B cell (primary cell): ENCODE measurements at regions not wholly inside any gene's neighbourhood (a gene's known extent, or its start where the extent isn't known, plus 50 kb on each side); places are given as distances from the start of the nearest gene placed in this dataset. TPM values are rescaled to one million over a fixed set of nuclear protein-coding genes. Genes with fewer than 3 reads are reported as not detected.
"Not testable (repeated sequence)": the region's sequence is repeated elsewhere in the genome, so short reads cannot be mapped to it uniquely, and the experiment has no call there.

Experiments used
- ATAC-seq: fragments of 200-7000 bp; cut with Tn5 transposase; one replicate; pipeline ENCODE4 v1.10.0; 2021; ENCODE audit warnings: low read depth, mild to moderate bottlenecking, moderate number of reproducible peaks, moderate library complexity
- CTCF ChIA-PET: fragments of 350-600 bp; sonication (Branson Sonifier 250); formaldehyde crosslinking; loops from one replicate; lab custom pipeline; 2021; ENCODE audit warnings: antibody characterized with exemption, inconsistent platforms; lab: Charles Lee
- POLR2A ChIA-PET: fragments of 350-600 bp; sonication (Branson Sonifier 250); formaldehyde crosslinking; loops from one replicate; lab custom pipeline; 2021; ENCODE audit warnings: antibody characterized with exemption; lab: Charles Lee
- DNase-seq: peaks from one replicate; pipeline ENCODE4 v3.0.0; 2013
- H2AFZ ChIP-seq: 2 replicates; pipeline ENCODE4 v1.6.1; 2012; ENCODE audit warnings: mild to moderate bottlenecking, low read depth, low read length; ENCODE audit not compliant: insufficient read depth, poor library complexity, severe bottlenecking
- H3K27ac ChIP-seq, 2 donors: 1 replicate in 1 of 2; 2 replicates in 1 of 2; pipeline ENCODE4 v1.5.1; 2012 to 2013; ENCODE audit warnings: low read length in 2 of 2, mild to moderate bottlenecking in 2 of 2, moderate library complexity in 1 of 2
- H3K27me3 ChIP-seq, 4 experiments: fragments of 200-600 bp in 1 of 4; sonication (generic) in 1 of 4; replicated peaks in 1 of 4; 1 replicate in 2 of 4; 2 replicates in 2 of 4; pipeline versions ENCODE4 v1.6.1 to v1.7.0; 2013 to 2016; ENCODE audit warnings: low read length in 3 of 4, mild to moderate bottlenecking in 2 of 4, mixed read lengths in 1 of 4, moderate library complexity in 1 of 4; ENCODE audit not compliant: insufficient read depth in 4 of 4, control insufficient read depth in 3 of 4; ENCODE audit errors: control extremely low read depth in 1 of 4
- H3K36me3 ChIP-seq, 2 experiments: replicated peaks in 1 of 2; 1 replicate in 1 of 2; 2 replicates in 1 of 2; pipeline versions ENCODE4 v1.6.1 to v1.7.1; 2013; ENCODE audit warnings: low read length in 1 of 2; ENCODE audit not compliant: insufficient read depth in 2 of 2, control insufficient read depth in 1 of 2; ENCODE audit errors: control extremely low read depth in 1 of 2, extremely low read depth in 1 of 2
- H3K4me1 ChIP-seq, 2 donors: fragments of 200-600 bp in 1 of 2; sonication (generic) in 1 of 2; 1 replicate in 1 of 2; 2 replicates in 1 of 2; pipeline versions ENCODE4 v1.5.1 to v1.6.1; 2013 to 2017; ENCODE audit warnings: low read length in 2 of 2; ENCODE audit not compliant: control insufficient read depth in 2 of 2, insufficient read depth in 2 of 2
- H3K4me2 ChIP-seq: replicated peaks from 2 replicates; pipeline ENCODE3; 2012; ENCODE audit warnings: mild to moderate bottlenecking, low read depth, low read length; ENCODE audit not compliant: poor library complexity, severe bottlenecking
- H3K4me3 ChIP-seq, 5 experiments: fragments of 200-600 bp in 1 of 5; sonication (generic) in 1 of 5; 1 replicate in 3 of 5; 2 replicates in 2 of 5; pipeline versions ENCODE4 v1.5.1 to v1.7.0; 2011 to 2016; ENCODE audit warnings: low read length in 4 of 5, mild to moderate bottlenecking in 4 of 5, low read depth in 2 of 5, control low read depth in 1 of 5, moderate library complexity in 1 of 5; ENCODE audit not compliant: insufficient read depth in 1 of 5; ENCODE audit errors: control extremely low read depth in 1 of 5, extremely low read depth in 1 of 5
- H3K79me2 ChIP-seq: fragments of 200-600 bp; sonication (generic); one replicate; pipeline ENCODE4 v1.6.0; 2016; ENCODE audit warnings: low read length; ENCODE audit not compliant: control insufficient read depth, insufficient read depth
- H3K9ac ChIP-seq: fragments of 200-600 bp; sonication (generic); 2 replicates; pipeline ENCODE4 v1.6.1; 2017; ENCODE audit warnings: mild to moderate bottlenecking, low read length, moderate library complexity
- H3K9me3 ChIP-seq, 3 donors: one replicate each; pipeline versions ENCODE4 v1.6.1 to v1.7.1; 2013; ENCODE audit warnings: low read length in 2 of 3; ENCODE audit not compliant: control insufficient read depth in 2 of 3, insufficient read depth in 1 of 3; ENCODE audit errors: control extremely low read depth in 1 of 3
- H4K20me1 ChIP-seq: 2 replicates; pipeline ENCODE4 v1.6.0; 2012; ENCODE audit warnings: mild to moderate bottlenecking, low read length; ENCODE audit not compliant: insufficient read depth, control insufficient read depth, poor library complexity, severe bottlenecking
- H3K27ac Mint-ChIP-seq: one replicate; pipeline ENCODE4 v1.8.0; 2021; ENCODE audit warnings: mixed read lengths
- H3K27me3 Mint-ChIP-seq: one replicate; pipeline ENCODE4 v1.8.0; 2021; ENCODE audit warnings: mixed read lengths
- H3K4me1 Mint-ChIP-seq: one replicate; pipeline ENCODE4 v1.8.0; 2021; ENCODE audit warnings: mixed read lengths
- H3K4me3 Mint-ChIP-seq: one replicate; pipeline ENCODE4 v1.8.0; 2021; ENCODE audit warnings: mixed read lengths
- H3K9me3 Mint-ChIP-seq: one replicate; pipeline ENCODE4 v1.8.0; 2022; ENCODE audit warnings: mixed read lengths; ENCODE audit not compliant: insufficient read depth
- EZH2 ChIP-seq: IDR thresholded peaks from 2 replicates; pipeline ENCODE4 v1.6.1; 2012; ENCODE audit warnings: borderline replicate concordance, low read depth, mild to moderate bottlenecking, moderate library complexity, low read length; ENCODE audit not compliant: insufficient read depth, poor library complexity, severe bottlenecking
- WGBS: methylation state at CpG from one replicate; pipeline ENCODE4 v1.1.5; 2013; ENCODE audit warnings: missing lambda C conversion rate; ENCODE audit not compliant: insufficient coverage; 5-methylcytosine and 5-hydroxymethylcytosine counted together
- intact Hi-C: fragments of 100-400 bp; cut with micrococcal nuclease; formaldehyde crosslinking; loops from one replicate; pipeline ENCODE4 v1.10.0; 2022
- small RNA-seq: library from RNA; depleted of rRNA; stranded (forward); fragments of <200 nt; gene quantifications from one replicate; pipeline ENCODE3, GENCODE V24; 2012; ENCODE audit warnings: low replicate concordance, low read depth; ENCODE audit not compliant: insufficient read length

GRCh38 chr20:30975859-30976258 lies 281.6 kb upstream of the DEFB115 start:
- H3K4me1 ChIP-seq, H3K27ac ChIP-seq, H3K9ac ChIP-seq, H3K27me3 ChIP-seq, H3K4me3 Mint-ChIP-seq, H3K27me3 Mint-ChIP-seq, H3K79me2 ChIP-seq, H4K20me1 ChIP-seq, H3K4me3 ChIP-seq, H3K9me3 ChIP-seq, intact Hi-C loops, H2AFZ ChIP-seq, POLR2A ChIA-PET, H3K9me3 Mint-ChIP-seq, H3K27ac Mint-ChIP-seq, ATAC-seq, DNase-seq, CTCF ChIA-PET, H3K4me1 Mint-ChIP-seq, H3K36me3 ChIP-seq, H3K4me2 ChIP-seq: not testable (repeated sequence)
- 94% methylated on average over 4 of the region's 13 CpGs for WGBS

- Histone ChIP-seq H3K27ac (no peak overlapping the region), H3K4me2 (no peak overlapping the region), H3K4me3 (no peak overlapping the region), H3K9me3 (peaks cover 0 to 4% (median 0%) of the 10 kb centered on the region in 3 donors), H3K79me2 (no peaks in the 10 kb centered on the region), H3K27me3 (no peaks in the 10 kb centered on the region), H3K9ac (no peak overlapping the region), H3K36me3 (no peaks in the 10 kb centered on the region), H4K20me1 (no peaks in the 10 kb centered on the region), H2AFZ (no peak overlapping the region), H3K4me1 (no peaks in the 10 kb centered on the region)
- CTCF ChIA-PET, result no interaction called here
- intact Hi-C loops, result no loop called here
- POLR2A ChIA-PET, result no interaction called here
- no peak for TF ChIP-seq EZH2
- H3K27ac Mint-ChIP-seq, result no peak overlapping the region
- H3K4me3 Mint-ChIP-seq, result no peak overlapping the region
- peaks cover 5% of the 10 kb centered on the region for H3K9me3 Mint-ChIP-seq
- DNase-seq (no peak), ATAC-seq (no peak)
- no peaks in the 10 kb centered on the region for H3K27me3 Mint-ChIP-seq
- 92% methylated on average over 16 of the region's 18 CpGs for WGBS
- H3K4me1 Mint-ChIP-seq, result no peaks in the 10 kb centered on the region
Observed at GRCh38 chr20:30985386-30985785, 272.1 kb upstream of the DEFB115 start.

Small RNAs in the stretch of these regions (small RNA-seq; reads per million reads assigned to genes)
- gene RNA5SP528, result not detected
